ENCODE measurements at regions not wholly inside any gene's neighbourhood (a gene's known extent, or its start where the extent isn't known, plus 50 kb on each side); places are given as distances from the start of the nearest gene placed in this dataset.

DNA sequence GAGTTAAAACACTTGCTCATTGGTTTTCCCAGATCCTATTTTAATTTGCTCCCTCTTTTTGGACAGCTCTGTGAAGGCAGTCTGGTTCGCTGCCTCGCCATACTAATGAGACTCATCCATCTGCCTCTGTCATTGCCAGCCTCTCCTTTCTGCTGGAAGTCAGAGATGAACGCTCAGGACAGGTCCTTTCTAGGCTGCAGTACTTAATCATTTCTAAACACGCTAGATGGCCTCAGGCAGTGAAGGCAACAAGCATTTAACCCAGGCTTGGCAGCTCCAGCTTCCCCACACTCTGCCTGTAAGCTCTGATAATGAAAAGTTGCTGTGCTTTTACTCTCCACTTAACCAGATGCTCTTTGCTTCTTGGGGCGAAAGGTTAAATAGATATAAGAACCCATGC is 286.7 kb upstream of the POU3F2 start:
- no peak for DNase-seq (ENCODE audit: low spot score)

- DNase-seq (ENCODE audit: low spot score) = no peak
Measured at GRCh38 chr6:98548301-98548700, 286.1 kb upstream of the POU3F2 start.

DNA sequence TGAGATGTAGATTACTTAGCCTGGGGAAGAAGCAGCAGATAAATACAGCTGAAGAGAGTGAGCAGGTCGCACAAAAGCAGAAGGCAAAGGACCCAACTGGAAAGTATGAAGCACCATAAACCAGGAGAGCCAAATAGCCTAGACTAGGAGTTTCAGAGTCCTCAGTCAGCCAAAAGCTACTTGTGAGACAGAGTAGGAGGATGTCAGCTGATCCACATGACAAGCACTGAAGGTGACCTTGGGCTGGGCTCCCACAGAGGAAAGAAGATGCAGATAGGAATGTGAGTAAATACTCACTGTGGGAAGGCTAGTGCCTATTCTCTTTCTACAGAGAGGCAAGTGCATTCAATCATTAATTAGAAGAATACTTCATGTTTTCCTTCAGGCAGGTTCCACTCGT is 274.0 kb upstream of the POU3F2 start:
- DNase-seq (ENCODE audit: low spot score) = no peak

DNA sequence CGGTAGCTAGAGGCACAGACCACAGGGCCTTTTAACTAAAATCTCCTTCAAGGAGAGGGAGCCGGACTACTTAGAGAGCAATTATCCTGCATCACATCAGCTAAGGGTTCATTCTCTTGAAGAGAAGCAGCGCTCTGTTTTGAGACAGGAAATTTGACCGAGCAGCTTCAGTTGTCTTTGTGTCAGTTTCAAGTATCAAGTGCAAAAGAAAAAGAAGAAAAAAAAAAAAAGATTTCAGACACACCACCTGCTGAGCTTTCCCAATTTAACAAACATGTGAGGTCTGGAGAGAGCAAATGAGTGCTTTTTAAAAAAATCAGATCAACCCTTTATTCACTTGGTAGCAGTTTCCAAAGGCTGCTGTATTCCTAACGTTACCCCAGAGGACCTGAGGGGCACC is 273.5 kb upstream of the POU3F2 start:
- no peak for DNase-seq (ENCODE audit: low spot score)

DNA sequence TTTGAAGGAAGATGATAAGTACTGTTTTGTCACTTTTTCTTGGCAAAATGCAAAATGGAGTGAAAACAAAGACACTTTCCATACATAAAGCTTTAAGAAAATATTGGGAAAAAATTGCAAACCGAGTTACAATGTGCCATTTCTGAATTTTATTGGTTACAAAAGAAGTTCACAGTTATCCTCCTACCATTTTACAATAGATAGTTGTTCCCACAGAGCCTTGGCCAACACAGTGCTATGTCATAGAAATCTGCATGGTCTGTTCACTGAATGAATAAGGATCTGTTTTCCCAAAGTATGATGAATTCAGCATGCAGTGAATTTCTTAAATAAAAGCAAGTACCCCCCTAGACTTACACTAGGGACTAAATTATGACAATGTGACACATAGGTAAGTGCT is 268.2 kb upstream of the POU3F2 start:
- no peak for DNase-seq (ENCODE audit: low spot score)

GRCh38 chr6:98572579-98572978 is 261.8 kb upstream of the POU3F2 start:
- DNase-seq (ENCODE audit: low spot score) = no peak

GRCh38 chr6:98574984-98575383 is 259.4 kb upstream of the POU3F2 start:
- no peak for DNase-seq (ENCODE audit: low spot score)

DNA sequence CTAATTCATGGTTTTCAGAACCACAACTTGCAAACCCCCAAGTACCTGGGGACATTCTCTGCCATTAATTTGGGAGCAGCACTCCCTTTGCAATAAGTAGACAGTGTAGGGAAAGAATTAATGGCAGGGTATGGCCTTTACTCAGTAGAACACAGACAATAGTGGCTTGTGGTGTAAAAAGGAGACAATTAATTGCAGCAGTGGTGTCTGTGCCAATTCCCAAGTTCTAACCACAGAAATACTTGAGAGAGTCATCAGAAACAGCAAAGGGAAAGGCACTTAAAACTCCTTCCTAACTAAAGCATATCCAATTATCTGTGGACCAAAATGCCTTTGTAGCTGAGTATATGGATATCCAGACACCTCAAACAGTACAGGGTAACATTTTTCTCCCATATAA is 257.6 kb upstream of the POU3F2 start:
- no peak for DNase-seq (ENCODE audit: low spot score)

- DNase-seq (ENCODE audit: low spot score) = no peak
Measured at GRCh38 chr6:98578016-98578415, 256.4 kb upstream of the POU3F2 start.

DNA sequence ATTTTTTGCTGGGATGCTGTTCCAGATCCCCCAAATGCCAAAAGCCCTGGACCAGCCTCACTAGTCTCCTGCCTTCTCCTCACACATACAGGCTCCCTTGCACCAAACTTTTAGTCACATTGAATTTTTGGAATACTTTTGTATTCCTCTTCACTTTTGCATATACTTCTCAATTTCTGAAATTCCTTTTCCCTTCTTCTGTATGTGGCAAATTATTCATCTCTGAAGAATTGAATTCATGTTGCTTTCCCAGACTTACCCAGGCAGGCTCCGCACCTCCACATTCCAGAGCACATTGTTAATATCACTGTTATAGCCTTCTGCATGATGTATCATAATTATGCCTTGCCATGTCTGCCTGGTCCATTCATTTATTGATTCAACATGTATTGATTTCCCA is 255.3 kb upstream of the POU3F2 start:
- no peak for DNase-seq (ENCODE audit: low spot score)

DNA sequence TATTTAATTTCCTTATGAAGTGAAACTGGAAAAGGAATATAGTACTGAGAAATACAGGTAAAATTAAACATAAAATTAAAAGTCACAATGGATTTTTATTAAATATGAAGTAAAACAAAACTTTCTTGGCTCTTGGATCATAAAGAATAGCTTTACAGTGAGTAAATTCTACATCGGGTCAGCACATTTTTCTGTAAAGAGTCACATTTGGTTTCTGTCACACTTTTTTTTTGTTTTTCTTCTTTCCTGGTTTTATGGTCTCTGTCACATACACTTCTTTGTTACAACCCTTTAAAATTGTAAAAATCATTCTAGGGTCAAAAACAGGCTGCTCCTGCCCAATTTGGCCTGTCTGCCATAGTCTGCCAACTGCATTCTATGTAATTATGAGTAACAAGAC is 254.4 kb upstream of the POU3F2 start:
- no peak for DNase-seq (ENCODE audit: low spot score)

GRCh38 chr6:98581705-98582104 is 252.7 kb upstream of the POU3F2 start:
- DNase-seq (ENCODE audit: low spot score) = no peak

GRCh38 chr6:98583506-98583905 is 250.9 kb upstream of the POU3F2 start:
- DNase-seq (ENCODE audit: low spot score) = no peak

- no peak for DNase-seq (ENCODE audit: low spot score)
Measured at GRCh38 chr6:98586163-98586562, 248.2 kb upstream of the POU3F2 start.

- DNase-seq (ENCODE audit: low spot score) = no peak
Measured at GRCh38 chr6:98587555-98587954, 246.8 kb upstream of the POU3F2 start.

DNA sequence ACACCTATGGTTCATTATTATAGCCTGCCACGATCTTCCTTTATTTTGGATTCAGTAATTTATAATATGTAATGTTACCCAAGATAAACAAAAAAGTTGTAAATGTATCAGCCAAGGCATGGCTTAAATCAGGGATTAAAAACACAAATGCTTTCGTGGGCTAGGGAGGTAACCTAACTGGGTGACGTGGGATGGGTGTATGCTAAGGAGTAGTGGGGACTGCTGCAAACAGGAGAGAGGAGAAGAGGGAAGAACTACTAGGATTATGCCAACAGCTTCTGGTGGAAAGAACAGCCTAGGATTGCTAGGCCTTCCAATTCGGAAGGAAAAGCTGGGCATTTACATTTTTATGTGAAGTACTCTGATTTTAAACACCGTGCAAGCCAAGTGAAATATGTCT is 244.8 kb upstream of the POU3F2 start:
- no peak for DNase-seq (ENCODE audit: low spot score)

DNA sequence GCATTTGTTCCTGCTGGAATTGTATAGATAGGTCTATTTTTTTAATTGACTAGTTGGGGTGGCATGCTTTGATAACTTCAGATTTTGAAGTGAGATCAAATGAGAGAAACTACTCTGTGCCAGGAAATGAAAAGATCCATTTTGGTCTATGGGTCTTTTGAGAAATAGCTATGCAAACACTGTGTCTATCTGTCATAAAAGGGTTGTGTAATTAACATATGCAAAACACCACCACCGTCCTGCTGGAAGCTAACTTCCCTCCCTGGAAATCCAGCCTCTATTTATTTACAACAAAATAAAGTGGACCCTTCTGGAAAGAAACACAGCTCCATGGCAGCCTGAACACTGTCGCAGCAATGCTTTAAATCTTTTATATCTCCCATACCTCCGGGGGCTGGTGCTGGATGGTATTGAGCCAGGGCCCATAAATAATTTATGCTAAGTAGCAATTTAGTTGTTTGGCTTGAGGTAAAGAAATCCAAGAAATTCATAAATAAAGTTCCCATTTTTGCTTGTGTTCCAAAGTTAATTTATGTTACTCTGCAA is 244.2 kb upstream of the POU3F2 start:
- DNase-seq (ENCODE audit: low spot score) = no peak

DNA sequence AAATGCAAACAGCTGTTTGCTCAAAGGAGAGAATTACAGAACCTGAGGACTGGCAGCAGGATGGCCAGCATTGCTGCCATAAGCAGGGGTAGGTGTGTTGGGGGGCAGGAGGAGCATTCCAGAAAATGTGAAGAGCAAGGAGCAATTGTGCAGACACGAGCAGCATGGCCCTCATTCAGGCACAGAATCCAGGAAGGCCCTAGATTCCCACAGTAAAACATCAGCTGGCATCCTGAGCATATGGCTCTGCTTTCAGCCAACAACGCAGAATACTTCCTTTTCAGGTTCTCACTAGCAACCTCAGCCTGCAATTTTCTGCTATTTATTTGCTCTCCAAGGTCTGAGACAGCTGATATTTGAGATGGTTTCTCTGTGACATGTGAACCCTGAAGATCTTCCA is 243.4 kb upstream of the POU3F2 start:
- DNase-seq (ENCODE audit: low spot score) = no peak

DNA sequence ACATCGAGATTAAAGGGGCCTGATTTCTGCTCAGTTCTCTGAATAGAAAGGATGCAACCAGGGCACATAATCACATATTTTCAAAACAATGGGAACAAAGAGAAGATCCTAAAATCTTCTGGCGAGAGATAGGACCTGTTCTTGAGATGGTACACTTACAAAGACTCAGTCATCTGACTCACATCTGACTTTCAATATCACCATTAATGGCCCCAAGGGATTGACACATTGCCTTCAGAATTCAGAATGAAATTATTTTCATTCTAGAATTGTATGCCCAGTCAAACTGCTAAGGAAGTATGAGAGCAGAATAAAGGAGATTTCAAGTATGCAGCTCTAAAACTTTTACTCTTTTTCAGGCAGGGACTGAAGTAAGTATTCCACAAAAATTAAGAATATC is 240.7 kb upstream of the POU3F2 start:
- DNase-seq (ENCODE audit: low spot score) = no peak

GRCh38 chr6:98601716-98602115 is 232.7 kb upstream of the POU3F2 start:
- no peak for DNase-seq (ENCODE audit: low spot score)

DNA sequence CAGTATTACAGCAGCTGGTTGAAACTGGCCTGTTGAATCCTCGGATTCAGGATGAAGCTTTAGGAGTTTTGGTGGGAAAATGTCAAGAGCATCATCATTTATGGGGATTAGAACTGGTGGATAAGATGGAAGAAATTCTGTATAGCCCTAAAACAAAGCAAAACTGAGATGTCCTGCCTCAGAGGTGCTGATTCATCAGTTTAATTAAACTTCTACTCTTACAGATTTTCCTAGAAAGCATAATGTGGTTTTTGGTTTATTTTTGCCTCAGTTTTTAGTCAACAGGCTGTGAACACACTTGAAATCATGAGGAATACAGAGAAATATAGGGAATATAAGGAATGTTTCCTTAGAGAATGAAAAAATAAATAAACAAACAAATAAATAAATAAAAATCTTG is 228.7 kb upstream of the POU3F2 start:
- no peak for DNase-seq (ENCODE audit: low spot score)

DNA sequence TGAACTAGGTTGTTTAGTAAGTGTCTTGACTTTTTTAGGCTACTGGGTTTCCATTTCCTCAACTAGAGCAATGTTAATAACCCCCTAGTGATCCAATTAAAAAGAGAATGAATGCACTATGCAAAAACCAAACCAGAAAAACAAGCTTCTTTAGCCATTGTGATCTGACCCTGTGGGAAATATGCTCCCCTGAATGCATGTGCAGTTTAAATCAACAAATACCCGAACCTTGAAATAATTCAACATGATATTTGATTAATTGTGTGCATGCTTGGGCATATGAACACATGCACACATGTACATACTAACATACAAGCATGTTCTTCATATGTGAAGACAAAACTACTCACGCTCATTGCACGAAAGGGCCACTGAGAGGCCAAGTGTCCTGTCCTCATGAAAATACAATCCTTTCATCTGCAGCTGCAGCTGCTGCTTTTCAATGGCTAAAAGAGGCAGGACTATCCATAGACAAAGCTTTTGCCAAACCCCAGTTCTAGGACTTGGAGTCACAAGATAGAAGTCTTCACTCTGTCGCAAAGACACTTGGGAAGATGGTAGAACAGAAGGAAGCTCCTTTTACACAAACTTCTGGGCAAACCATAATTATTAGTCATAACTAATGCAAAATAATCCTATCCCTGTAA is 207.1 kb upstream of the POU3F2 start:
- DNase-seq (ENCODE audit: low spot score) = no peak

- no peak for DNase-seq (ENCODE audit: low spot score)
Measured at GRCh38 chr6:98633886-98634285, 200.5 kb upstream of the POU3F2 start.

DNA sequence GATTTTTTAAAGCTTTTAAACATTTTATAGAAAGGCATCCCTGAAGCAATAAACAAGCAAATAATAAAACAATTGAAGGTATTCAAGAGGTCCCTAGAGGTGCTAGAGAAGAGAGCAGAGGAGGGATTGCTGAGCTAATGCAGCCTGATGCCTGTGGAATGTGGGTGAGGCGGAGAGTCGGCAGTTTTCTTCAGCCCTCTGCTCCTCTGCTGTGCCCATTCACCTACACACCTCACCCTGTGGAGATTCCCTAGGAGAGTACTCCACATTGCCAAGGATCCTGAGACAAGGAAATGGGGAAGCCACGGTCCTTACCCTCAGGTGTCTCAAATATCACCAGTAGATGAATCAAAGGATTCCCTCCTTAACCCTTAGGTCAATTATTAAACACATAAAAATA is 199.8 kb upstream of the POU3F2 start:
- no peak for DNase-seq (ENCODE audit: low spot score)

GRCh38 chr6:98635191-98635590 is 199.2 kb upstream of the POU3F2 start:
- DNase-seq (ENCODE audit: low spot score) = no peak
